Activated CD4-positive, alpha-beta T cell treated with anti-CD3 and anti-CD28 coated beads for 48 hours (primary cell): ENCODE measurements at regions not wholly inside any gene's neighbourhood (a gene's known extent, or its start where the extent isn't known, plus 50 kb on each side); places are given as distances from the start of the nearest gene placed in this dataset.
A peak's percentile ranks its signal among the peaks of the same experiment; 100 is the strongest.

Experiments
- DNase-seq: peaks from one replicate; pipeline ENCODE4 v3.0.0-alpha.2; 2020

DNA sequence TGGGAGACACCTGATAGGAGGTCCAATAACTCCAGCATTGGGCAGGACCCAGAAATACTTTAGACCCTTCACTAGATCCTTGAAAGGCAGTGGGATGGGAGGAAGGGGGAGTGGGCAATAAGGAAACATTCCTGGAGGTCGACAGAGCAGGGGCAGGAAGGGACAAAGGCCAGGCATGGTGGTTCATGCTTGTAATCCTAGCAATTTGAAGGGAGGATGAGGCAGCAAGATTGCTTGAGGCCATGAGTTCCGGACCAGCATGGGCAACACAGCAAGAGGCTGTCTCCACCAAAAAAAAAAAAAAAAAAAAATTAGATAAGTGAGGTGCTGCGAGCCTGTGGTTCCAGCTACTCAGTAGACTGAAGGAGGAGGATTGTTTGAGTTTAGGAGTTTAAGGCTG, 134.9 kb downstream of the JCAD start:
- DNase-seq, result no peak

GRCh38 chr10:29923416-29923965, 135.9 kb downstream of the JCAD start:
- DNase-seq, result no peak

GRCh38 chr10:29922892-29923291, 136.5 kb downstream of the JCAD start:
- DNase-seq, result no peak

DNA sequence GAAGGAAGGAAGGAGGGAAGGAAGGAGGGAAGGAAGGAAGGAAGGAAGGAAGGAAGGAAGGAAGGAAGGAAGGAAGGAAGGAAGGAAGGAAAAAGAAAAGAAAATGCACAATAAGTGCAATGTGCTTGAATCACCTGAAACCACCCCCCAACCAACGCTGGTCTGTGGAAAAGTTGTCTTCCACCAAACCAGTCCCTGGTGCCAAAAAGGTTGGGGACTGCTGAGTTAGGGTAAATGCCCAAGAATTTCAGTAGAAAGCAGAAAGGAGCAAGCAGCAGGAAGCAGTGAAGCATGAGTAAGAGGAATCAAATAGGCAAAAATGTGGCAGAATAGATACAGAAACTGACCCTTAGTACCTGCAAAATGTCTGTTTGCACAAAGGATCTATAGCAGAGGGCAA, 137.2 kb downstream of the JCAD start:
- no peak for DNase-seq

DNA sequence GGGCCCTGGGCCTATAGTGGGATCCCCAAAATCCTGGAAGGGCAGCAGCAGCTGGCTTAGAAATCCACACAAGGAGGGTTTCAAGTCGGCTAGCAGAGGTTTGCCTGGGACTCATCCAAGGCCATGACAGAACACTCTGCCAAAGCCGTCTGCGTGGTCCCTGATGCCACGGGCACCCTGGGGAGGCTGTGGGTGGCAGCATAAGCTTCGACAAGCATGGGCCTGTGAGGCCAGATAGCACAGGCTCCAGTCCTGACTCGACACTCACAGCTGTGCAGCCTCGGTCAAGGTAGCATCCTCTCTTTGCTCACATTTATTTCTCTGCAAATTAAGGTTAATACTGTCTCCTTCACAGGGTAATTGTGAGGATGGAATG, 138.3 kb downstream of the JCAD start:
- no peak for DNase-seq

GRCh38 chr10:29920408-29921070, 138.8 kb downstream of the JCAD start:
- DNase-seq, result no peak

GRCh38 chr10:29918623-29919400, 140.6 kb downstream of the JCAD start:
- DNase-seq, result no peak

DNA sequence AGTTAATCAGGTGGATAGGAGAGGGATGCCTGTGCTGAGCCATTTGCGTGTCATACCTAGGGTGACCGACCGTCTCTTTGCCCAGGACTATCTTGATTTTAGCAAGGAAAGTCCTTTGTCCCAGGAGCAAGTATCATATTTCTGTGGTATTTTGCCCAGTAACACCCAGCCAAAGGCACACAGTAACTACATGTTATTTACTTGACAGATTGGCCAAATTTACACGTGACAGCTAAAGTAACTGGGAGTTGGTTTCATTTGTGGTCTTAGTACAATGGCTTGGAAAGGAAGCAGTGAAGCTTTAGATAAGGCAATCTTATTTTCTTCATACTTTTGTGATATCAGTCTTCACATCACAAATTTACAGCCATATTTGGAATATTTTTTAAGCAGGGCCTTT, 142.1 kb downstream of the JCAD start:
- no peak for DNase-seq

GRCh38 chr10:29916669-29917068, 142.7 kb downstream of the JCAD start:
- no peak for DNase-seq

GRCh38 chr10:29914986-29915785, 144.2 kb downstream of the JCAD start:
- no peak for DNase-seq

DNA sequence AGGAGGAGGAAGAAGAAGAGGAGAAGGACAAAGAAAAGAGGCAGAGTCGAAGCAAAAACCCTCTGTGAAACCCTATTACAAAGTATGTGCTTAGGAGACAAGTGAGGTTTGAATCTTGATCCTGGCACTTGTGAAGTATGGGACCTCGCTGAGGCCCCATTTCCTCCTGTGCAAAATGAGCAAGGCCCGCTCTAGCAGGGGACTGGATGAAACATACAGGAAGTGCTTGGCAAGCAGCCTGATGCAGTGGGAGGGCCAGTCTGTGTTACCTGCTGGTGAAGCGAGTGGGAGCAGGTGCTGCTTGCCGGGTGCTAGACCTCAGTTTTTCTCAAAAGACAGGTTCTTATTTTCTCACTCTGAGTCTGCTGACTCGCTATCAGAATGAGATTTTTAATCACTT, 150.4 kb downstream of the JCAD start:
- DNase-seq, result peak; percentile 11

DNA sequence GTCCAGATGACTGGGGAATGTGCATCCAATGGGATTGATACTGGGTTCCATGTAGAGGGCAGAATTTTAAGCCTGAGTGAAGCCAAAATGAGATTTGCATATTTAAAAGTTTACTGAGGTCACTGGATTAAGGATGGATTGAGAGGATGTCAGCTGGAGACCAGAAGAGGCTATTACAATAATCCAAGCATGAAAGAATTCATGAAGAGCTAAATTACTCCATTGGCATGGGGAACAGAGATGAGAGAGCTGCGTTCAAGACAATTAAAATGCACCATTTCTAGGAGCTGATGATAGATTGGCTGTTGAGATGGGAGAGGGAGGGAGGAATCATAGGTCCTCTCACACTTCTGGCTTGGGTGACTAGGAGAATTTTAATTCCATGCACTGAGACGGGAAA, 158.5 kb downstream of the JCAD start:
- DNase-seq, result no peak

- DNase-seq, result no peak
These were observed 161.2 kb downstream of the JCAD start for GRCh38 chr10:29897999-29898716.

DNA sequence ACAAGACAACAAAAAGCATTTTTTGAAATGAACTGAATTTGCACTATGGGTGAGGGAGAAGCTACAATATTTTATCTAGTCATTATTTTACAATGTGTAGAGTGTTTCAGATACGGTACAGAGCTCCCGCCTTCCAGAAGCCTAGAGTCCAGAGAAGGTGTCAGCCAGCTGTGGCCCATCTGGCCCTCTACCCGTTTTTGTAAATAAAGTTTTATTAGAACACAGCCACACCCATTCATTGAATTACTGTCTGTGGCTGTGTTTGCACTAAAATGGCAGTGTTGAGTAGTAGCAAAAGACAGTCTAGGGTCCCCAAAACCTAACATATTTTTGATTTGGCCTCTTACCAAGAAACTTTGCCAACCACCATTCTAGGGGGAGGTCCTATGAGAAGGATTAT, 162.0 kb downstream of the JCAD start:
- no peak for DNase-seq

GRCh38 chr10:29896053-29896452, 163.3 kb downstream of the JCAD start:
- no peak for DNase-seq

DNA sequence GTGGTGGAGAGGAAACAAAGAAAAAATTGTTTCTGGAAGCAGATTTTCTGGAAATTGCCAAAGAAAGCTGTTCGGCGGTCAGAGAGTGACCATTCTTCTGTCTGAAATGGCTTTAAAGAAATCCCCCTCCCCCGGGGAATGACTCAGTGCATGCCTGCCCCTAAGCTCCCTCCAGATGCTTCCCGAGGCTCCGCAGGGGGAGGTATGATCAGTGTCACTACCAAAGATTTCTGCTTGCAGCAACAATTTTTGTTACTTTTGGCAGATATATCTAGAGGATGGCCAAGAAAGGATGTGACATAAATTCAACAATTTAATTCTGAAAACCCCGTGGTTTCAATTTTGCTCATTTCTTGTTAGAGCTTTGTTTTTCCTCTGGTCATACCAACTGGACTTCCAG, 163.9 kb downstream of the JCAD start:
- no peak for DNase-seq

DNA sequence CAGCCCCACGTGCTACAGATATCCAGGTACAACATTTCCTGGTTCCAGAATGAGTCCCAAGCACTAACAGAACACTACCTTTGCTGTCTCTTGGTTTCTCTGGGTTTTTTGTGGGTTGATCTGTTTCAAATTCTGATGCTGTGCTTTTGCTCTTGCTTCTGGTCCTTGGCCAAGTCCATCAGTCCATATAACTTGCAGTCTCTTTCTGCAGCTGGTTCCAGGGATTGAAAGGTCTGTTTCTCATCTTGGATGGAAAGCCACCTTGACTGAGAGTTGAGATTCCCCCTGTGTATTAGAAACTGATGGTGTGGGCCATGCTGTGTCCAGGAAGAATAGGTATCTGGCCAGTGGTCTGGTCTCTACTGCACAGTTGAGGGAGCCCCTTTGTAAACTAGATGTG, 171.1 kb downstream of the JCAD start:
- no peak for DNase-seq

- no peak for DNase-seq
These were observed 173.1 kb downstream of the JCAD start for GRCh38 chr10:29886299-29886698.

- DNase-seq, result no peak
These were observed 176.2 kb downstream of the JCAD start for GRCh38 chr10:29883231-29883630.

GRCh38 chr10:29882766-29883165, 176.6 kb downstream of the JCAD start:
- DNase-seq, result no peak

- no peak for DNase-seq
These were observed 177.6 kb downstream of the JCAD start for GRCh38 chr10:29881811-29882210.

GRCh38 chr10:29881336-29881771, 178.0 kb downstream of the JCAD start:
- DNase-seq, result no peak

DNA sequence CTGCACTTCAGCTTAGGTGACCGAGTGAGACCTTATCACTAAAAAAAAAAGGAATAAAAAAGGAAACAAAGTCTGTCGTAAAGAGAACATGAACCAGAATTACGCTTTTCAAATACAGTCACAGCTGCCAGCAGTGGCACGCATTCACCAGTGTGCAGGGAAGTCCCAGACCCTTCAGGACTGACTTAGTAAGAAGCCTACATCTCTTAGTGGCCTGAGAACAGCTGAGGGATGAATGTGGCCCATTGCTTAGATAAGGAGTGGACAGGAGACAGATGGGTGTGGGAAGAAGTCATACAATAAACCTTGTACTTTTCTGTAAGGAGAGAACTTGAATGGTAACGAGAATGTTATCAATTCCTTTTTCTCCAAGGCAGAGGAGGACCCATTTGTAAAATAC, 178.5 kb downstream of the JCAD start:
- DNase-seq, result no peak
